ENCODE measurements at regions not wholly inside any gene's neighbourhood (a gene's known extent, or its start where the extent isn't known, plus 50 kb on each side); places are given as distances from the start of the nearest gene placed in this dataset.
"Not testable (repeated sequence)": the region's sequence is repeated elsewhere in the genome, so short reads cannot be mapped to it uniquely, and the experiment has no call there.

GRCh38 chr3:106448372-106448966 lies 579.7 kb upstream of the CBLB start:
- not testable (repeated sequence) for ATAC-seq; H3K4me1 Mint-ChIP-seq; H3K9me3 ChIP-seq (ENCODE audit: control insufficient read depth, low read length, poor library complexity, severe bottlenecking); H3K36me3 Mint-ChIP-seq (ENCODE audit: low read depth); H3K27ac Mint-ChIP-seq; H3K4me3 Mint-ChIP-seq; DNase-seq; H3K27me3 Mint-ChIP-seq

GRCh38 chr3:106452096-106452495 lies 583.3 kb upstream of the CBLB start:
- Mint-ChIP-seq H3K27me3 (no peaks in the 10 kb centered on the region), H3K4me1 (no peaks in the 10 kb centered on the region), H3K27ac (no peak overlapping the region), H3K4me3 (no peak overlapping the region), H3K36me3 (ENCODE audit: low read depth) (no peaks in the 10 kb centered on the region)
- H3K9me3 ChIP-seq (ENCODE audit: control insufficient read depth, low read length, poor library complexity, severe bottlenecking): no peaks in the 10 kb centered on the region
- DNase-seq (no peak), ATAC-seq (no peak)

GRCh38 chr3:106454497-106454896 lies 585.7 kb upstream of the CBLB start:
- H3K27ac Mint-ChIP-seq: no peak overlapping the region
- no peaks in the 10 kb centered on the region for H3K4me1 Mint-ChIP-seq
- DNase-seq (no peak), ATAC-seq (no peak)
- no peaks in the 10 kb centered on the region for H3K27me3 Mint-ChIP-seq
- no peak overlapping the region for H3K4me3 Mint-ChIP-seq
- no peaks in the 10 kb centered on the region for H3K9me3 ChIP-seq (ENCODE audit: control insufficient read depth, low read length, poor library complexity, severe bottlenecking)
- no peaks in the 10 kb centered on the region for H3K36me3 Mint-ChIP-seq (ENCODE audit: low read depth)

GRCh38 chr3:106457281-106458180 lies 588.7 kb upstream of the CBLB start:
- H3K36me3 Mint-ChIP-seq (ENCODE audit: low read depth): peaks cover 2% of the 10 kb centered on the region
- ATAC-seq: no peak
- no peak overlapping the region for H3K27ac Mint-ChIP-seq
- H3K4me1 Mint-ChIP-seq: no peaks in the 10 kb centered on the region
- no peaks in the 10 kb centered on the region for H3K9me3 ChIP-seq (ENCODE audit: control insufficient read depth, low read length, poor library complexity, severe bottlenecking)
- H3K4me3 Mint-ChIP-seq: no peak overlapping the region
- H3K27me3 Mint-ChIP-seq: no peaks in the 10 kb centered on the region
- no peak for DNase-seq

GRCh38 chr3:106458952-106459351 lies 590.1 kb upstream of the CBLB start:
- H3K9me3 ChIP-seq (ENCODE audit: control insufficient read depth, low read length, poor library complexity, severe bottlenecking): no peaks in the 10 kb centered on the region
- no peaks in the 10 kb centered on the region for H3K27me3 Mint-ChIP-seq
- peaks cover 2% of the 10 kb centered on the region for H3K36me3 Mint-ChIP-seq (ENCODE audit: low read depth)
- no peaks in the 10 kb centered on the region for H3K4me1 Mint-ChIP-seq
- no peak for DNase-seq
- H3K27ac Mint-ChIP-seq: no peak overlapping the region
- no peak for ATAC-seq
- H3K4me3 Mint-ChIP-seq: no peak overlapping the region

GRCh38 chr3:106466881-106467280 lies 598.1 kb upstream of the CBLB start:
- DNase-seq (no peak), ATAC-seq (no peak)

GRCh38 chr3:106473576-106474475 lies 605.0 kb upstream of the CBLB start:
- H3K27me3 Mint-ChIP-seq: no peaks in the 10 kb centered on the region
- H3K27ac Mint-ChIP-seq: no peak overlapping the region
- H3K36me3 Mint-ChIP-seq (ENCODE audit: low read depth): peaks cover 4% of the 10 kb centered on the region
- ATAC-seq (no peak), DNase-seq (no peak)
- no peaks in the 10 kb centered on the region for H3K9me3 ChIP-seq (ENCODE audit: control insufficient read depth, low read length, poor library complexity, severe bottlenecking)
- no peaks in the 10 kb centered on the region for H3K4me1 Mint-ChIP-seq
- no peak overlapping the region for H3K4me3 Mint-ChIP-seq

More at GRCh38 chr3:106466881-106467280, 598.1 kb upstream of the CBLB start:
- Mint-ChIP-seq H3K27ac (no peak overlapping the region), H3K27me3 (no peaks in the 10 kb centered on the region), H3K4me1 (no peaks in the 10 kb centered on the region), H3K4me3 (no peak overlapping the region), H3K36me3 (ENCODE audit: low read depth) (peaks cover 4% of the 10 kb centered on the region)
- H3K9me3 ChIP-seq (ENCODE audit: control insufficient read depth, low read length, poor library complexity, severe bottlenecking): no peaks in the 10 kb centered on the region

GRCh38 chr3:106482451-106482850 lies 613.6 kb upstream of the CBLB start:
- H3K4me1 Mint-ChIP-seq: no peaks in the 10 kb centered on the region
- DNase-seq (no peak), ATAC-seq (no peak)
- no peak overlapping the region for H3K27ac Mint-ChIP-seq
- peaks cover 2% of the 10 kb centered on the region for H3K9me3 ChIP-seq (ENCODE audit: control insufficient read depth, low read length, poor library complexity, severe bottlenecking)
- no peaks in the 10 kb centered on the region for H3K27me3 Mint-ChIP-seq
- H3K36me3 Mint-ChIP-seq (ENCODE audit: low read depth): peaks cover 5% of the 10 kb centered on the region
- no peak overlapping the region for H3K4me3 Mint-ChIP-seq

GRCh38 chr3:106485217-106485616 lies 616.4 kb upstream of the CBLB start:
- H3K9me3 ChIP-seq (ENCODE audit: control insufficient read depth, low read length, poor library complexity, severe bottlenecking): no peaks in the 10 kb centered on the region
- no peaks in the 10 kb centered on the region for H3K27me3 Mint-ChIP-seq

GRCh38 chr3:106485802-106486201 lies 617.0 kb upstream of the CBLB start:
- no peaks in the 10 kb centered on the region for H3K27me3 Mint-ChIP-seq
- no peak overlapping the region for H3K4me3 Mint-ChIP-seq
- H3K4me1 Mint-ChIP-seq: no peaks in the 10 kb centered on the region
- no peak for ATAC-seq
- no peak for DNase-seq
- H3K36me3 Mint-ChIP-seq (ENCODE audit: low read depth): no peaks in the 10 kb centered on the region
- no peak overlapping the region for H3K27ac Mint-ChIP-seq
- H3K9me3 ChIP-seq (ENCODE audit: control insufficient read depth, low read length, poor library complexity, severe bottlenecking): no peaks in the 10 kb centered on the region

More at GRCh38 chr3:106485217-106485616, 616.4 kb upstream of the CBLB start:
- no peak for DNase-seq
- H3K36me3 Mint-ChIP-seq (ENCODE audit: low read depth): no peaks in the 10 kb centered on the region
- ATAC-seq: no peak
- no peak overlapping the region for H3K4me3 Mint-ChIP-seq
- H3K27ac Mint-ChIP-seq: no peak overlapping the region
- no peaks in the 10 kb centered on the region for H3K4me1 Mint-ChIP-seq

GRCh38 chr3:106486945-106487639 lies 618.3 kb upstream of the CBLB start:
- not testable (repeated sequence) for H3K9me3 ChIP-seq (ENCODE audit: control insufficient read depth, low read length, poor library complexity, severe bottlenecking); H3K36me3 Mint-ChIP-seq (ENCODE audit: low read depth); H3K27me3 Mint-ChIP-seq; H3K4me1 Mint-ChIP-seq; H3K27ac Mint-ChIP-seq; ATAC-seq; H3K4me3 Mint-ChIP-seq; DNase-seq

- DNase-seq (no peak), ATAC-seq (no peak)
- H3K4me3 Mint-ChIP-seq: no peak overlapping the region
- H3K9me3 ChIP-seq (ENCODE audit: control insufficient read depth, low read length, poor library complexity, severe bottlenecking): no peaks in the 10 kb centered on the region
- H3K4me1 Mint-ChIP-seq: no peaks in the 10 kb centered on the region
- H3K27ac Mint-ChIP-seq: no peak overlapping the region
- H3K36me3 Mint-ChIP-seq (ENCODE audit: low read depth): no peaks in the 10 kb centered on the region
- no peaks in the 10 kb centered on the region for H3K27me3 Mint-ChIP-seq
These were observed 619.5 kb upstream of the CBLB start for GRCh38 chr3:106488331-106488730.

GRCh38 chr3:106491796-106492195 lies 623.0 kb upstream of the CBLB start:
- no peaks in the 10 kb centered on the region for H3K9me3 ChIP-seq (ENCODE audit: control insufficient read depth, low read length, poor library complexity, severe bottlenecking)
- DNase-seq: no peak
- Mint-ChIP-seq H3K27ac (no peak overlapping the region), H3K27me3 (no peaks in the 10 kb centered on the region), H3K36me3 (ENCODE audit: low read depth) (no peaks in the 10 kb centered on the region), H3K4me3 (no peak overlapping the region), H3K4me1 (peaks cover under 1% of the 10 kb centered on the region)
- ATAC-seq: no peak
